Inflammatory macrophage treated with lipopolysaccharide for 4 hours (primary cell): ENCODE measurements at regions not wholly inside any gene's neighbourhood (a gene's known extent, or its start where the extent isn't known, plus 50 kb on each side); places are given as distances from the start of the nearest gene placed in this dataset.

Source experiments
- DNase-seq: peaks from one replicate; pipeline ENCODE4 v3.0.0-alpha.2; 2020

GRCh38 chr10:14468023-14468441 lies 137.3 kb upstream of the FRMD4A start:
- no peak for DNase-seq

GRCh38 chr10:14466257-14466656 lies 135.5 kb upstream of the FRMD4A start:
- DNase-seq, result no peak

GRCh38 chr10:14460447-14460846 lies 129.7 kb upstream of the FRMD4A start:
- DNase-seq, result no peak

GRCh38 chr10:14459665-14460064 lies 128.9 kb upstream of the FRMD4A start:
- no peak for DNase-seq

- DNase-seq, result no peak
Measured at GRCh38 chr10:14456870-14457266, 126.1 kb upstream of the FRMD4A start.

- DNase-seq, result no peak
Measured at GRCh38 chr10:14456218-14456869, 125.6 kb upstream of the FRMD4A start.

GRCh38 chr10:14454629-14455028 lies 123.9 kb upstream of the FRMD4A start:
- DNase-seq, result no peak

- no peak for DNase-seq
Measured at GRCh38 chr10:14454206-14454605, 123.5 kb upstream of the FRMD4A start.

GRCh38 chr10:14453593-14453992 lies 122.9 kb upstream of the FRMD4A start:
- no peak for DNase-seq

GRCh38 chr10:14451341-14451740 lies 120.6 kb upstream of the FRMD4A start:
- DNase-seq, result no peak

- DNase-seq, result no peak
Measured at GRCh38 chr10:14450041-14450491, 119.3 kb upstream of the FRMD4A start.

- no peak for DNase-seq
Measured at GRCh38 chr10:14449293-14449815, 118.6 kb upstream of the FRMD4A start.

GRCh38 chr10:14448197-14448990 lies 117.7 kb upstream of the FRMD4A start:
- DNase-seq, result no peak

GRCh38 chr10:14447094-14447839 lies 116.5 kb upstream of the FRMD4A start:
- DNase-seq, result no peak

GRCh38 chr10:14439451-14440259 lies 108.9 kb upstream of the FRMD4A start:
- no peak for DNase-seq

GRCh38 chr10:14438576-14438975 lies 107.9 kb upstream of the FRMD4A start:
- no peak for DNase-seq

GRCh38 chr10:14438057-14438456 lies 107.3 kb upstream of the FRMD4A start:
- no peak for DNase-seq

- no peak for DNase-seq
Measured at GRCh38 chr10:14435976-14436632, 105.4 kb upstream of the FRMD4A start.

- no peak for DNase-seq
Measured at GRCh38 chr10:14433147-14433546, 102.4 kb upstream of the FRMD4A start.

GRCh38 chr10:14431868-14432267 lies 101.1 kb upstream of the FRMD4A start:
- no peak for DNase-seq

- no peak for DNase-seq
Measured at GRCh38 chr10:14429043-14429700, 98.4 kb upstream of the FRMD4A start.
